NCI-H2107 treated with DMSO at 0.1 percent for 48 hours (cell line): ENCODE measurements at regions not wholly inside any gene's neighbourhood (a gene's known extent, or its start where the extent isn't known, plus 50 kb on each side); places are given as distances from the start of the nearest gene placed in this dataset.
"Not testable (repeated sequence)": the region's sequence is repeated elsewhere in the genome, so short reads cannot be mapped to it uniquely, and the experiment has no call there.

ENCODE experiments used
- DNase-seq: peaks from one replicate; lab custom pipeline; 2025; ENCODE audit not compliant: unreplicated experiment; lab: John Stamatoyannopoulos, UW

DNA sequence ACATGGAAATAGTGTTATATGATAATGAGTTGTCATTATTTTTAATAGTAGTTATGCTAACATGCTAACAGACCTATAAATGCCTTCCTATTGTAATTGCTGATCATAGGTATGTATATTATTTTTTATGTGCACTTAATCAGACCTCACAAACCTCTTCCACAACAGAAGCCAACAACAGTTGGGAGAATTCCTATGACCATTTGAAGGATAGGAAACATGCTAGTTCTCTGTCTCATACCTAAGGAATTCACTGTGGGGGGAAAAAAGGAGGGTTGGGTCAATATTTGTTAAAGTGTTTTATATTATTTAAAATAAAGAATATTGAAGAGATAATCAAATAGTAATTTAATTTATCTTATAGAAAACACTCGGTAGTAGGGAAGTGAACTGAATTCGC lies 990.9 kb downstream of the EPHA7 start:
- DNase-seq, result no peak

GRCh38 chr6:92427453-92427852 lies 991.9 kb downstream of the EPHA7 start:
- DNase-seq, result no peak

- DNase-seq, result no peak
These were observed 1003.7 kb downstream of the EPHA7 start for GRCh38 chr6:92415656-92416055.

GRCh38 chr6:92408350-92408749 lies 1011.0 kb downstream of the EPHA7 start:
- DNase-seq, result no peak

GRCh38 chr6:92404281-92404680 lies 1015.1 kb downstream of the EPHA7 start:
- DNase-seq, result no peak

DNA sequence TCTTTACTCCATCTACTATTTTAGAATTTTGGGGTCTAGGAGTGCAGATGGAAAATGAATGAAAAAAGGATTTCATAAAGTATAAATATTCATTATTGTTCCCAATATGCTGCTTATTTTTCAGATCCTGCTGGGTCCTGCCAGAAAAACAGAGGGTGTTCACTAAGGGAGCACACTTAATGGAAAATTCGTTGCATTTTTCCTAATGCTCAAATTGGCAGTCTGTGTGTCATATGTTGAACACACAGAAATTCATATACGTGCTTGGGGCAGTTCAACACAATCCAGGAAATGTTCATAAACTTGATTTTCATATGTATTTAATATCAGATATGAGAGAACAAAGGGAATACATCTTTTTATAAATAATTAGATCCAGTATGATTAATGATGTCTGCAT lies 1019.4 kb downstream of the EPHA7 start:
- DNase-seq, result no peak

DNA sequence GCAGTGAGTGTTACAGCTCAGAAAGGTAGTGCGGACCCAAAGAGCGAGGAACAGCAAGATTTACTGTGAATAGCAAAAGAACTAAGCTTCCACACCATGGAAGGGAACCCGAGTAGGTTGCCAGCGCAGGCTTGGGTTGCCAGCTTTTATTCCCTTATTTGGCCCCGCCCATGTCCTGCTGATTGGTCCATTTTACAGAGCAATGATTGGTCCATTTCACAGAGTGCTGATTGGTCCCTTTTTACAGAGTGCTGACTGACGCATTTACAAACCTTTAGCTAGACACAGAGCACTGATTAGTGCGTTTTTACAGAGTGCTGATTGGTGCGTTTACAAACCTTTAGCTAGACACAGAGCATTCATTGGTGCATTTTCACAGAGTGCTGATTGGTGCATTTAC lies 1030.7 kb downstream of the EPHA7 start:
- not testable (repeated sequence) for DNase-seq

DNA sequence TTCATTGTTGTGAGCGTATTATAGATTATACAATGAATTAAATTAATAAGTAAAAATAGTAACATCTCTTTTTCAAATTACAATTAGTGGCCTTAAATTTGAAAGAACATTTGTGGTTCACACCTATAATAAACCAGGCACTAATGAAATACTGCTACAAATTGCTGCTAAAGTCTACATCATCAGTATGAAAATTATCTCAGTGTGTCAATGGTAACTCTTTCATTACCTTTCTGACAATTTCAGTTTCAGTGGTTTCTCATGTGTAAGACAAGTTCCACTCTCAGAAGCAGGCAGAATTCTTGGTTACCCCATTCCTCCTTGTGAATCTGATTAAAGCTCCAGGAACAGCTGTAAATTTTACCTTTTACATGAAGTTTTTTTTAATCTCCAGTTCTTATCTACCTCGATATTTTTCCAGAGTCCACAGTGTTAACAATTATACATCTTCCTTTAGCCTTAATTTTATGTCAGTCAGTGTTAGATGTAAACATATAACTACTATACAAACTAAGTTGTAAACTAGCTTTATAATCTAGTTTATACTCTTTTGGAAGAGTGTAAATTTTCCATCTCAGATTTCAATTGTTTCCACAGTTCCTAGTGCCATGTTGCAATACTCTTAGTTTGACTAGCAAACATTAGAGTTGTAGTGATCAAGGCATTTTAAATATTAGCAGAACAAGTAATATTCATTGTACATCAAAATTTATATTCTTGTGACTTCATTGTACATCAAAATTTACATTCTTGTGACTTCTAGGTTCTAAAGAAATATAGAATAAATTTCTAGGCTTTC lies 1038.4 kb downstream of the EPHA7 start:
- no peak for DNase-seq

DNA sequence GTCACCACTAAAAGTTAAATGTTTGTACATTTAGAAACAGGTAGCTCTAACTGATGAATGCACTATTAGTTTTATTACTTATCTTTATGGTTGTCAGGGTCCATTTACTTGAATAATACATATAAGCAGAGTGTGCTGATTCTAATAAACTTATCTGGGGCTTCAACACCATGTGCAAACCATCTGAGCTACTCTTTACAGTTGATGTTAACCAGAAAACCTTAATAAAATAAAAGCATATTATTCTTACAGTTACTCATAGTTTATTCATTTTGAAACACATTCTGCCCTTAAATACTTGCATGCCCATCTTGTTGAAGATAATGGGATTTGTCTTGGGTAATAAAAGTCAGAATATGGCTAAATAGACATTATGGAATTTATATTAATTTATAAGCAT lies 1042.2 kb downstream of the EPHA7 start:
- DNase-seq, result no peak

GRCh38 chr6:92376691-92377090 lies 1042.7 kb downstream of the EPHA7 start:
- no peak for DNase-seq

GRCh38 chr6:92371211-92372208 lies 1047.8 kb downstream of the EPHA7 start:
- DNase-seq, result no peak

- DNase-seq, result no peak
These were observed 1050.0 kb downstream of the EPHA7 start for GRCh38 chr6:92369309-92369708.

DNA sequence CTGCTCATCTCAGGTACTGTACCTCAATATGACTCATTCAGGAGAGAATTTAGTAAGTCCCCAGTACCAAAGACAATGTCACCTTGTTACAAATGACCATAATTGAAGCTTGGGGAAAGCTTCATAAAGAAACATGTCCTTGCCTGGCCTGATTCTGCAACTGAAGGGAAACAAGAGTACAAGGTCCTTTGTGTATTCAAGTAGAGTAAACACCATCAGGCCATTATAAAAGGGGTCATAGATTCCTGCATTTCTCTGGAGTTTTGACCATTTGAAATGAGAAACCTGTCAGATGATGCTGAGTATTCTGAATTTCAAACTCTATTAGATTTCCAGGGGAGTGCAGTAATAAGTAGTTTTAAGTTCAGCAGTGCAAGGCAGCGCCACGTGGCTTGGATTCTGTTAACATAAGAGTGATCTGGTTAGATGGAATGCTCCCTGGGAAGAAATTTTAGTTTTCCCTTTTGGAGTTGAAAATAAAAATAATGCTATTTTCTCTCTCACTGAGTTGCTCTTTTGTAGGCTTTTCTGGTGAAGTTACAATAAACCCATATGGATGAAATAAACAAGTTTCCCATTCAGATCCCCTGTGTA lies 1054.3 kb downstream of the EPHA7 start:
- DNase-seq, result no peak

GRCh38 chr6:92363111-92363510 lies 1056.2 kb downstream of the EPHA7 start:
- no peak for DNase-seq

DNA sequence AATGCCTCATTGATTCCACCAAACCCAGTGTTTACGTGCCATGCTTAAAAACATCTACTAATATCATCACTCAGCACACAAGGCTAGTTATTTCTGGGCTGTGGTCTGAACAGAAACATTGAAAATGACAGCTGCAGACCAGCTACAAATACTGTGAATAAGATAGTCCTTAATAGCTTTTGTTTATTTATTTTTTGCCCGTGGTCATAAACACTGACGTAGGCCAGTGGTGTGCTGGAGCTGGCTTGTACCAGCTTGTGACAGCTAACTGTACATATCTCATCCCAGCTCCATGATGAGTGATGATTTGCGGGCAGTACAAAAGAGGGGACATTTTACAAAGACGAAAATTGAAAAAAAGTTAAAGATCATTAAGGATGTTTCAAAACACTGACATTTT lies 1057.0 kb downstream of the EPHA7 start:
- no peak for DNase-seq

GRCh38 chr6:92361990-92362389 lies 1057.4 kb downstream of the EPHA7 start:
- no peak for DNase-seq

- DNase-seq, result no peak
These were observed 1065.0 kb downstream of the EPHA7 start for GRCh38 chr6:92354270-92354829.

DNA sequence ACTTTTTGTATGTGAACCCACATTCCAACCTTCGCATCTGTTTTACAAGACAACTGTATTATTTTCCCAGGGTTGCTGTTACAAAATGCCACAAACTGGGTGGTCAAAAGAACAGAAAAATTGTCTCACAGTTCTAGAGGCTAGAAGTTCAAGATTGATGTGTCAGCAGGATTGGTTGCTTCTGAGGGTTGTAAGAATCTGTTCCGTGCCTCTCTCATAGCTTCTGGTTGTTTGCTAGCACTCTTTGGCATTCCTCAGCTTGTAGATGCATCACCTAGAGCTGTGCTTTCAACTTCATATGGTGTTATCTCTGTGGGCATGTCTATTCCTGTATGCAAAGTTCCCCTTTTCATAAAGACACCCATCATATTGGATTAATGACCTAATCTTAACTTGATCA lies 1067.2 kb downstream of the EPHA7 start:
- DNase-seq, result no peak

DNA sequence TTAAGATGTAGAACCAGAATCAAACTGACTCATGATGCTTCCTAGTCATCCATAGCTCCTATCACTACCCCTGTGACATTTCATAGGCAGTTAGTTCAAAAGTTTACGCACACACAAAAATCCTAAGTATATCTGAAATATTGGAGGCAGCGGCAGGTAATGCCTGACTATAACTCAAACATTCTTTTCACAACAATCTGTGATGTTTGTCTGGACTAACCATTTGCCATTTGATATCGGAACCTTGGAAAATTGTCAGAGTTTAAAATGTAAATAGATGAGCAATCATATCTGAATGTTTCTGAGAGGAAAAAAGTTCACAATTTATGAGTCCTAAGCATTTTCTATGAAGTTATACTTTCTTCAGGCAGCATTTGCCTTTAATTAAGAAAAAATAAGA lies 1078.2 kb downstream of the EPHA7 start:
- DNase-seq, result no peak

- no peak for DNase-seq
These were observed 1079.3 kb downstream of the EPHA7 start for GRCh38 chr6:92339936-92340640.

DNA sequence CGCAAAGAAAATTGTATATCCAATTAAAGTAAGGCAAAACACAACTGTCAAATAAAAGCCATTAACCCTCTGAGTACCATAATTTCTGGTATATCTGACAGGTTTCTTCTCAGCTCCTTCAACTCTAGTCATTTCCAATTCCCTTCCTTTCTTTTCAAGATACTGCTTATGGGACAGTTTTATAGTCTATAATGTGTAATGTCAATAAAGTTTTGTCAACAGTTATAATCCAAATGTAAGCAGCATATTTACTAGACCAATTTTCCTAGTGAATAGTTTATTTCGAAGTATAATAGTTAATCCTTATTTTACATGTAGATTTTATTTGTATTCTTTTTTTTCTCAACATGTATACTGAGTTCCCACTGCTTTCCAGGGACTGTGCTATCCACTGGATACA lies 1081.8 kb downstream of the EPHA7 start:
- DNase-seq, result no peak
